H9 (cell line): ENCODE measurements at regions not wholly inside any gene's neighbourhood (a gene's known extent, or its start where the extent isn't known, plus 50 kb on each side); places are given as distances from the start of the nearest gene placed in this dataset.

Experiments
- DNase-seq: peaks from one replicate; pipeline ENCODE4 v3.0.0-alpha.2; 2017
- H2AFZ ChIP-seq: one replicate; pipeline ENCODE4 v1.6.1; 2013; ENCODE audit warnings: mild to moderate bottlenecking, low read length, control low read depth, moderate library complexity
- H2AK5ac ChIP-seq: 2 replicates; pipeline ENCODE4 v1.6.1; 2013; ENCODE audit warnings: low read length, control low read depth, mixed read lengths; ENCODE audit not compliant: insufficient read length
- H2BK120ac ChIP-seq: one replicate; pipeline ENCODE4 v1.6.1; 2013; ENCODE audit warnings: low read depth, mild to moderate bottlenecking, low read length, control low read depth, inconsistent platforms; ENCODE audit not compliant: poor library complexity, severe bottlenecking
- H2BK12ac ChIP-seq: 2 replicates; pipeline ENCODE4 v1.6.1; 2013; ENCODE audit warnings: low read length, control low read depth, mixed read lengths, low read depth; ENCODE audit not compliant: insufficient read length
- H2BK15ac ChIP-seq: 2 replicates; pipeline ENCODE4 v1.6.1; 2013; ENCODE audit warnings: low read depth, low read length, control low read depth
- H2BK20ac ChIP-seq: one replicate; pipeline ENCODE4 v1.6.1; 2013; ENCODE audit warnings: low read depth, mild to moderate bottlenecking, low read length, control low read depth, inconsistent platforms; ENCODE audit not compliant: poor library complexity, severe bottlenecking
- H2BK5ac ChIP-seq: 2 replicates; pipeline ENCODE4 v1.6.1; 2013; ENCODE audit warnings: low read length, control low read depth, mixed read lengths; ENCODE audit not compliant: insufficient read length
- H3K14ac ChIP-seq: 2 replicates; pipeline ENCODE4 v1.6.1; 2013; ENCODE audit warnings: low read length, control low read depth; ENCODE audit not compliant: insufficient read depth
- H3K18ac ChIP-seq: 2 replicates; pipeline ENCODE4 v1.6.1; 2013; ENCODE audit warnings: low read depth, mild to moderate bottlenecking, mixed read lengths, low read length, control low read depth; ENCODE audit not compliant: insufficient read length
- H3K23ac ChIP-seq: 2 replicates; pipeline ENCODE4 v1.6.1; 2013; ENCODE audit warnings: low read length, control low read depth, mixed read lengths, low read depth; ENCODE audit not compliant: insufficient read length
- H3K23me2 ChIP-seq: 2 replicates; pipeline ENCODE4 v1.6.1; 2013; ENCODE audit warnings: low read depth, mild to moderate bottlenecking, mixed read lengths, low read length, control low read depth; ENCODE audit not compliant: insufficient read length, poor library complexity, severe bottlenecking
- H3K27ac ChIP-seq: 2 replicates; pipeline ENCODE4 v1.5.1; 2013; ENCODE audit warnings: low read length, control low read depth, mixed read lengths, low read depth; ENCODE audit not compliant: insufficient read length
- H3K27me3 ChIP-seq: 2 replicates; pipeline ENCODE4 v1.6.1; 2013; ENCODE audit warnings: low read length, control low read depth, inconsistent platforms; ENCODE audit not compliant: insufficient read depth
- H3K4ac ChIP-seq: 2 replicates; pipeline ENCODE4 v1.6.1; 2013; ENCODE audit warnings: low read depth, mild to moderate bottlenecking, control low read depth, inconsistent platforms, low read length, moderate library complexity
- H3K4me1 ChIP-seq: 2 replicates; pipeline ENCODE4 v1.6.1; 2013; ENCODE audit warnings: low read length, control low read depth, inconsistent platforms; ENCODE audit not compliant: insufficient read depth
- H3K4me2 ChIP-seq: 2 replicates; pipeline ENCODE4 v1.6.1; 2013; ENCODE audit warnings: low read length, control low read depth, mixed read lengths; ENCODE audit not compliant: insufficient read length, insufficient read depth
- H3K56ac ChIP-seq: 2 replicates; pipeline ENCODE4 v1.6.1; 2013; ENCODE audit warnings: low read depth, mild to moderate bottlenecking, mixed read lengths, low read length, control low read depth; ENCODE audit not compliant: insufficient read length
- H3K79me1 ChIP-seq: 2 replicates; pipeline ENCODE4 v1.6.1; 2013; ENCODE audit warnings: low read depth, mild to moderate bottlenecking, moderate library complexity, low read length, control low read depth, inconsistent platforms; ENCODE audit not compliant: insufficient read depth, poor library complexity, severe bottlenecking
- H3K79me2 ChIP-seq: 2 replicates; pipeline ENCODE4 v1.6.1; 2013; ENCODE audit warnings: low read length, control low read depth, inconsistent platforms; ENCODE audit not compliant: insufficient read depth
- H3K9ac ChIP-seq: 2 replicates; pipeline ENCODE4 v1.6.1; 2013; ENCODE audit warnings: low read length, control low read depth, mixed read lengths; ENCODE audit not compliant: insufficient read length; ENCODE audit errors: extremely low read depth
- H3K9me3 ChIP-seq: one replicate; pipeline ENCODE4 v1.6.1; 2013; ENCODE audit warnings: low read depth, low read length, inconsistent platforms; ENCODE audit not compliant: control insufficient read depth
- H3T11ph ChIP-seq: one replicate; pipeline ENCODE4 v1.6.1; 2013; ENCODE audit warnings: mild to moderate bottlenecking, low read length, control low read depth, inconsistent platforms
- H4K20me1 ChIP-seq: one replicate; pipeline ENCODE4 v1.6.1; 2013; ENCODE audit not compliant: control insufficient read depth, insufficient read length, insufficient read depth
- H4K5ac ChIP-seq: 2 replicates; pipeline ENCODE4 v1.6.1; 2013; ENCODE audit warnings: low read depth, mild to moderate bottlenecking, mixed read lengths, low read length, control low read depth; ENCODE audit not compliant: insufficient read length
- H4K8ac ChIP-seq: replicated peaks from 2 replicates; pipeline ENCODE4 v1.6.1; 2013; ENCODE audit warnings: low read length, control low read depth, mixed read lengths, low read depth; ENCODE audit not compliant: insufficient read length
- H4K91ac ChIP-seq: 2 replicates; pipeline ENCODE4 v1.6.1; 2013; ENCODE audit warnings: low read depth, mild to moderate bottlenecking, moderate library complexity, mixed read lengths, low read length, control low read depth; ENCODE audit not compliant: insufficient read length
- H3K27ac Mint-ChIP-seq, 3 experiments: 2 replicates in 2 of 3; 3 replicates in 1 of 3; pipeline ENCODE4 v1.8.0; 2020 to 2021; ENCODE audit warnings: mixed read lengths in 3 of 3, mild to moderate bottlenecking in 1 of 3, moderate library complexity in 1 of 3
- H3K27me3 Mint-ChIP-seq: 2 replicates; pipeline ENCODE4 v1.8.0; 2021; ENCODE audit warnings: low read depth, mild to moderate bottlenecking, moderate library complexity, mixed read lengths
- H3K36me3 Mint-ChIP-seq, 3 experiments: 2 replicates in 2 of 3; 3 replicates in 1 of 3; pipeline ENCODE4 v1.8.0; 2020 to 2021; ENCODE audit warnings: low read depth in 3 of 3, mixed read lengths in 3 of 3; ENCODE audit not compliant: insufficient read depth in 1 of 3
- H3K4me1 Mint-ChIP-seq, 2 experiments: 2 replicates each; pipeline ENCODE4 v1.8.0; 2020; ENCODE audit warnings: mixed read lengths in 2 of 2
- H3K4me3 Mint-ChIP-seq, 2 experiments: 2 replicates in 1 of 2; 3 replicates in 1 of 2; pipeline ENCODE4 v1.8.0; 2020 to 2021; ENCODE audit warnings: mild to moderate bottlenecking in 2 of 2, mixed read lengths in 2 of 2, moderate library complexity in 1 of 2
- H3K9me3 Mint-ChIP-seq, 2 experiments: 2 replicates in 1 of 2; 3 replicates in 1 of 2; pipeline ENCODE4 v1.8.0; 2020; ENCODE audit warnings: mild to moderate bottlenecking in 2 of 2, mixed read lengths in 2 of 2, moderate library complexity in 1 of 2
- WGBS: extraction: QIAGEN DNeasy Blood & Tissue Kit; methylation state at CpG from one replicate; pipeline ENCODE4 v1.1.7; 2013; ENCODE audit warnings: missing lambda C conversion rate, low lambda C conversion rate, mixed read lengths; ENCODE audit not compliant: insufficient read length; ENCODE audit errors: extremely low coverage; 5-methylcytosine and 5-hydroxymethylcytosine counted together
- TF ChIP-seq, protein P1 (sequence below): fragments of 200-600 bp; sonication (generic); conservative IDR thresholded peaks from 3 replicates; pipeline ENCODE4 v1.8.0; 2021; ENCODE audit warnings: antibody characterized with exemption, mild to moderate bottlenecking

DNA sequence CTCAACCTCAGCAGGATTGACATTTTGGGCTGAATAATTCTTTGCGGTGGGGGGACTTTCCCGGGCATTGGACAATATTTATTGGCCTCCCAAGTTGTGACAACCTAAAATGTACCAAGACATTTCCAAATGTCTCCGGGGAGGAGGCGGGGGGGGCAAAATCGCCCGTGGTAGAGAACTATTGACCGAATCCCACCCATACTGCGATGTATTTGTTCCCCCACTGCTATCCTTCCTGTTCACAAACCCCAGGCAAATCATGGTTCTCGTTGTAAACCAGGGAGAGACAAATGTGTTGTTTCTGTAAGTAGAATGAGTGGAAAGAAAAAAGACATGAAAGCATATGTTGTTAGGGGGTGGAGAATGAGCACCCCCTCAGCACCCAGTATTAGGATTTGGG lies 141.9 kb downstream of the PSAT1 start:
- Mint-ChIP-seq H3K4me1 (peaks cover 50 to 57% of the 10 kb centered on the region in 2 experiments), H3K36me3 (peaks cover 6 to 15% (median 7%) of the 10 kb centered on the region in 3 experiments), H3K4me3 (peak overlapping the region in 1 of 2 experiments; percentile 25; a peak in 1 of 5 replicates), H3K27ac (peak overlapping the region; percentile 68 to 97 (median 94); a peak in 5 of 7 replicates), H3K27me3 (no peaks in the 10 kb centered on the region), H3K9me3 (peaks cover 4 to 13% of the 10 kb centered on the region in 2 experiments)
- Histone ChIP-seq H3K23ac (no peak overlapping the region), H2BK12ac (no peak overlapping the region), H3K9me3 (no peaks in the 10 kb centered on the region), H3K14ac (no peak overlapping the region), H3K79me1 (no peaks in the 10 kb centered on the region), H3K23me2 (no peaks in the 10 kb centered on the region), H3T11ph (no peak overlapping the region), H2BK5ac (no peak overlapping the region), H3K27me3 (no peaks in the 10 kb centered on the region; the same call in 1 of the 2 replicates), H3K4me2 (no peak overlapping the region), H3K56ac (no peak overlapping the region), H4K20me1 (no peaks in the 10 kb centered on the region), H3K9ac (no peak overlapping the region), H3K27ac (no peak overlapping the region), H2BK120ac (no peak overlapping the region), H2BK15ac (no peak overlapping the region), H4K5ac (no peak overlapping the region), H2BK20ac (no peak overlapping the region), H2AK5ac (no peak overlapping the region), H3K79me2 (no peaks in the 10 kb centered on the region), H3K4ac (no peak overlapping the region), H3K4me1 (peaks cover 2% of the 10 kb centered on the region; the same call in 1 of the 2 replicates), H3K18ac (no peak overlapping the region), H4K8ac (no peak overlapping the region), H4K91ac (no peak overlapping the region), H2AFZ (no peak overlapping the region)
- DNase-seq: no peak
- TF ChIP-seq, protein P1, sequence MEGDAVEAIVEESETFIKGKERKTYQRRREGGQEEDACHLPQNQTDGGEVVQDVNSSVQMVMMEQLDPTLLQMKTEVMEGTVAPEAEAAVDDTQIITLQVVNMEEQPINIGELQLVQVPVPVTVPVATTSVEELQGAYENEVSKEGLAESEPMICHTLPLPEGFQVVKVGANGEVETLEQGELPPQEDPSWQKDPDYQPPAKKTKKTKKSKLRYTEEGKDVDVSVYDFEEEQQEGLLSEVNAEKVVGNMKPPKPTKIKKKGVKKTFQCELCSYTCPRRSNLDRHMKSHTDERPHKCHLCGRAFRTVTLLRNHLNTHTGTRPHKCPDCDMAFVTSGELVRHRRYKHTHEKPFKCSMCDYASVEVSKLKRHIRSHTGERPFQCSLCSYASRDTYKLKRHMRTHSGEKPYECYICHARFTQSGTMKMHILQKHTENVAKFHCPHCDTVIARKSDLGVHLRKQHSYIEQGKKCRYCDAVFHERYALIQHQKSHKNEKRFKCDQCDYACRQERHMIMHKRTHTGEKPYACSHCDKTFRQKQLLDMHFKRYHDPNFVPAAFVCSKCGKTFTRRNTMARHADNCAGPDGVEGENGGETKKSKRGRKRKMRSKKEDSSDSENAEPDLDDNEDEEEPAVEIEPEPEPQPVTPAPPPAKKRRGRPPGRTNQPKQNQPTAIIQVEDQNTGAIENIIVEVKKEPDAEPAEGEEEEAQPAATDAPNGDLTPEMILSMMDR: no peak
- no CpG with 5 or more reads among the region's 9 CpGs for WGBS
